ENCODE measurements at regions not wholly inside any gene's neighbourhood (a gene's known extent, or its start where the extent isn't known, plus 50 kb on each side); places are given as distances from the start of the nearest gene placed in this dataset.
"Not testable (repeated sequence)": the region's sequence is repeated elsewhere in the genome, so short reads cannot be mapped to it uniquely, and the experiment has no call there.

GRCh38 chr7:115195208-115195607 lies 273.3 kb downstream of the MDFIC start:
- H3K9me3 Mint-ChIP-seq = no peaks in the 10 kb centered on the region
- no peak overlapping the region for H3K27ac Mint-ChIP-seq
- no peaks in the 10 kb centered on the region for H3K27me3 Mint-ChIP-seq
- intact Hi-C loops (cut with micrococcal nuclease) = no loop called here
- H3K4me1 Mint-ChIP-seq (ENCODE audit: low read depth) = no peaks in the 10 kb centered on the region
- no peaks in the 10 kb centered on the region for H3K36me3 Mint-ChIP-seq (ENCODE audit: low read depth)
- no peak overlapping the region for H3K4me3 Mint-ChIP-seq

- Mint-ChIP-seq H3K4me3 (no peak overlapping the region), H3K9me3 (no peaks in the 10 kb centered on the region), H3K27ac (no peak overlapping the region), H3K27me3 (no peaks in the 10 kb centered on the region), H3K4me1 (ENCODE audit: low read depth) (no peaks in the 10 kb centered on the region), H3K36me3 (ENCODE audit: low read depth) (no peaks in the 10 kb centered on the region)
- intact Hi-C loops (cut with micrococcal nuclease) = no loop called here
Observed at GRCh38 chr7:115191526-115191925, 269.6 kb downstream of the MDFIC start.

GRCh38 chr7:115183431-115184057 lies 261.6 kb downstream of the MDFIC start:
- no peaks in the 10 kb centered on the region for H3K27me3 Mint-ChIP-seq
- H3K4me3 Mint-ChIP-seq = no peak overlapping the region
- no peaks in the 10 kb centered on the region for H3K9me3 Mint-ChIP-seq
- H3K27ac Mint-ChIP-seq = peak overlapping the region; percentile 56
- intact Hi-C loops (cut with micrococcal nuclease) = no loop called here
- peaks cover 12% of the 10 kb centered on the region for H3K4me1 Mint-ChIP-seq (ENCODE audit: low read depth)
- H3K36me3 Mint-ChIP-seq (ENCODE audit: low read depth) = no peaks in the 10 kb centered on the region

- H3K9me3 Mint-ChIP-seq = no peaks in the 10 kb centered on the region
- intact Hi-C loops (cut with micrococcal nuclease) = no loop called here
Observed at GRCh38 chr7:115178835-115179234, 256.9 kb downstream of the MDFIC start.

GRCh38 chr7:115177823-115178222 lies 255.9 kb downstream of the MDFIC start:
- no peak overlapping the region for H3K4me3 Mint-ChIP-seq
- H3K4me1 Mint-ChIP-seq (ENCODE audit: low read depth) = no peaks in the 10 kb centered on the region
- H3K36me3 Mint-ChIP-seq (ENCODE audit: low read depth) = no peaks in the 10 kb centered on the region
- H3K9me3 Mint-ChIP-seq = no peaks in the 10 kb centered on the region
- H3K27me3 Mint-ChIP-seq = no peaks in the 10 kb centered on the region
- intact Hi-C loops (cut with micrococcal nuclease) = no loop called here
- no peak overlapping the region for H3K27ac Mint-ChIP-seq

More at GRCh38 chr7:115178835-115179234, 256.9 kb downstream of the MDFIC start:
- H3K27me3 Mint-ChIP-seq = no peaks in the 10 kb centered on the region
- H3K4me3 Mint-ChIP-seq = no peak overlapping the region
- no peaks in the 10 kb centered on the region for H3K36me3 Mint-ChIP-seq (ENCODE audit: low read depth)
- H3K4me1 Mint-ChIP-seq (ENCODE audit: low read depth) = peaks cover 6% of the 10 kb centered on the region
- H3K27ac Mint-ChIP-seq = no peak overlapping the region

GRCh38 chr7:115177103-115177502 lies 255.2 kb downstream of the MDFIC start:
- Mint-ChIP-seq H3K27me3 (no peaks in the 10 kb centered on the region), H3K4me1 (ENCODE audit: low read depth) (no peaks in the 10 kb centered on the region), H3K9me3 (no peaks in the 10 kb centered on the region), H3K27ac (no peak overlapping the region), H3K4me3 (no peak overlapping the region), H3K36me3 (ENCODE audit: low read depth) (no peaks in the 10 kb centered on the region)
- intact Hi-C loops (cut with micrococcal nuclease) = no loop called here

- H3K27ac Mint-ChIP-seq; H3K36me3 Mint-ChIP-seq (ENCODE audit: low read depth); H3K9me3 Mint-ChIP-seq; intact Hi-C loops (cut with micrococcal nuclease); H3K4me3 Mint-ChIP-seq; H3K27me3 Mint-ChIP-seq; H3K4me1 Mint-ChIP-seq (ENCODE audit: low read depth): not testable (repeated sequence)
Observed at GRCh38 chr7:115172397-115172796, 250.5 kb downstream of the MDFIC start.

GRCh38 chr7:115153769-115154477 lies 232.0 kb downstream of the MDFIC start:
- H3K36me3 Mint-ChIP-seq (ENCODE audit: low read depth) = no peaks in the 10 kb centered on the region
- no peak overlapping the region for H3K4me3 Mint-ChIP-seq
- no peaks in the 10 kb centered on the region for H3K9me3 Mint-ChIP-seq
- intact Hi-C loops (cut with micrococcal nuclease) = no loop called here
- H3K4me1 Mint-ChIP-seq (ENCODE audit: low read depth) = no peaks in the 10 kb centered on the region
- H3K27me3 Mint-ChIP-seq = no peaks in the 10 kb centered on the region
- no peak overlapping the region for H3K27ac Mint-ChIP-seq

- Mint-ChIP-seq H3K36me3 (ENCODE audit: low read depth) (no peaks in the 10 kb centered on the region), H3K4me3 (no peak overlapping the region), H3K27ac (no peak overlapping the region), H3K9me3 (no peaks in the 10 kb centered on the region), H3K4me1 (ENCODE audit: low read depth) (no peaks in the 10 kb centered on the region), H3K27me3 (no peaks in the 10 kb centered on the region)
- intact Hi-C loops (cut with micrococcal nuclease) = no loop called here
Observed at GRCh38 chr7:115153176-115153575, 231.3 kb downstream of the MDFIC start.

- Mint-ChIP-seq H3K4me3 (no peak overlapping the region), H3K36me3 (ENCODE audit: low read depth) (no peaks in the 10 kb centered on the region), H3K27ac (peak overlapping the region; percentile 71), H3K4me1 (ENCODE audit: low read depth) (peaks cover 12% of the 10 kb centered on the region), H3K27me3 (no peaks in the 10 kb centered on the region), H3K9me3 (peaks cover under 1% of the 10 kb centered on the region)
- intact Hi-C loops (cut with micrococcal nuclease) = loop anchor here (5.0 kb wide), 1 partner anchor 79 kb away; no protein-coding TSS in a partner anchor
Observed at GRCh38 chr7:115146148-115146547, 224.3 kb downstream of the MDFIC start.

- peaks cover 7% of the 10 kb centered on the region for H3K9me3 Mint-ChIP-seq
Observed at GRCh38 chr7:115145512-115145911, 223.6 kb downstream of the MDFIC start.

GRCh38 chr7:115137816-115138215 lies 215.9 kb downstream of the MDFIC start:
- intact Hi-C loops (cut with micrococcal nuclease) = no loop called here
- H3K9me3 Mint-ChIP-seq = peaks cover 25% of the 10 kb centered on the region
- H3K36me3 Mint-ChIP-seq (ENCODE audit: low read depth) = no peaks in the 10 kb centered on the region
- H3K27me3 Mint-ChIP-seq = no peaks in the 10 kb centered on the region
- peaks cover 20% of the 10 kb centered on the region for H3K4me1 Mint-ChIP-seq (ENCODE audit: low read depth)
- no peak overlapping the region for H3K27ac Mint-ChIP-seq
- H3K4me3 Mint-ChIP-seq = no peak overlapping the region

More at GRCh38 chr7:115145512-115145911, 223.6 kb downstream of the MDFIC start:
- Mint-ChIP-seq H3K4me1 (ENCODE audit: low read depth) (peaks cover 12% of the 10 kb centered on the region), H3K36me3 (ENCODE audit: low read depth) (no peaks in the 10 kb centered on the region), H3K27ac (peak overlapping the region; percentile 71), H3K4me3 (no peak overlapping the region), H3K27me3 (no peaks in the 10 kb centered on the region)
- intact Hi-C loops (cut with micrococcal nuclease) = loop anchor here (5.0 kb wide), 1 partner anchor 78 kb away; no protein-coding TSS in a partner anchor

- intact Hi-C loops (cut with micrococcal nuclease) = no loop called here
- Mint-ChIP-seq H3K36me3 (ENCODE audit: low read depth) (no peaks in the 10 kb centered on the region), H3K27ac (no peak overlapping the region)
Observed at GRCh38 chr7:115136796-115137443, 215.0 kb downstream of the MDFIC start.

GRCh38 chr7:115135769-115136410 lies 214.0 kb downstream of the MDFIC start:
- Mint-ChIP-seq H3K36me3 (ENCODE audit: low read depth) (no peaks in the 10 kb centered on the region), H3K9me3 (peaks cover 31% of the 10 kb centered on the region), H3K27me3 (no peaks in the 10 kb centered on the region), H3K4me3 (no peak overlapping the region), H3K27ac (no peak overlapping the region), H3K4me1 (ENCODE audit: low read depth) (peaks cover 20% of the 10 kb centered on the region)
- intact Hi-C loops (cut with micrococcal nuclease) = no loop called here

More at GRCh38 chr7:115136796-115137443, 215.0 kb downstream of the MDFIC start:
- peaks cover 33% of the 10 kb centered on the region for H3K9me3 Mint-ChIP-seq
- peaks cover 20% of the 10 kb centered on the region for H3K4me1 Mint-ChIP-seq (ENCODE audit: low read depth)
- no peak overlapping the region for H3K4me3 Mint-ChIP-seq
- H3K27me3 Mint-ChIP-seq = no peaks in the 10 kb centered on the region

Data from dendritic cell treated with granulocyte-macrophage colony-stimulating factor and Interleukin-4, amounts not matched to agents 40 ng/mL and 50 ng/mL, for 4 days (primary cell).